Upper lobe of right lung (tissue), 1 donor: ENCODE measurements at regions not wholly inside any gene's neighbourhood (a gene's known extent, or its start where the extent isn't known, plus 50 kb on each side); places are given as distances from the start of the nearest gene placed in this dataset.

ENCODE experiments used
- ATAC-seq: fragments of 200-7000 bp; cut with Tn5 transposase; one replicate; pipeline ENCODE4 v1.9.1; 2020; ENCODE audit warnings: mild to moderate bottlenecking, moderate library complexity
- DNase-seq: peaks from one replicate; pipeline ENCODE4 v3.0.0-alpha.2; 2020
- H3K27ac ChIP-seq: fragments of 200-600 bp; one replicate; pipeline ENCODE4 v1.8.0; 2022
- H3K27me3 ChIP-seq: fragments of 200-600 bp; one replicate; pipeline ENCODE4 v1.8.0; 2022; ENCODE audit warnings: mild to moderate bottlenecking
- H3K36me3 ChIP-seq: fragments of 200-600 bp; one replicate; pipeline ENCODE4 v1.8.0; 2022
- H3K4me1 ChIP-seq: fragments of 200-600 bp; one replicate; pipeline ENCODE4 v1.8.0; 2022
- H3K4me3 ChIP-seq: fragments of 200-600 bp; one replicate; pipeline ENCODE4 v1.8.0; 2022; ENCODE audit warnings: mild to moderate bottlenecking
- H3K9me3 ChIP-seq: fragments of 200-600 bp; one replicate; pipeline ENCODE4 v1.8.0; 2022
- intact Hi-C: fragments of 100-400 bp; cut with DNase I; formaldehyde crosslinking; loops from one replicate; pipeline ENCODE4 v1.11.0; 2022
- TF ChIP-seq, protein P1 (sequence below): fragments of 200-600 bp; IDR thresholded peaks from one replicate; pipeline ENCODE4 v1.8.0; 2022; ENCODE audit warnings: antibody characterized with exemption
- donor health status: DM: no; HTN: yes; CAD: no; lungs with severe emphysema.

DNA sequence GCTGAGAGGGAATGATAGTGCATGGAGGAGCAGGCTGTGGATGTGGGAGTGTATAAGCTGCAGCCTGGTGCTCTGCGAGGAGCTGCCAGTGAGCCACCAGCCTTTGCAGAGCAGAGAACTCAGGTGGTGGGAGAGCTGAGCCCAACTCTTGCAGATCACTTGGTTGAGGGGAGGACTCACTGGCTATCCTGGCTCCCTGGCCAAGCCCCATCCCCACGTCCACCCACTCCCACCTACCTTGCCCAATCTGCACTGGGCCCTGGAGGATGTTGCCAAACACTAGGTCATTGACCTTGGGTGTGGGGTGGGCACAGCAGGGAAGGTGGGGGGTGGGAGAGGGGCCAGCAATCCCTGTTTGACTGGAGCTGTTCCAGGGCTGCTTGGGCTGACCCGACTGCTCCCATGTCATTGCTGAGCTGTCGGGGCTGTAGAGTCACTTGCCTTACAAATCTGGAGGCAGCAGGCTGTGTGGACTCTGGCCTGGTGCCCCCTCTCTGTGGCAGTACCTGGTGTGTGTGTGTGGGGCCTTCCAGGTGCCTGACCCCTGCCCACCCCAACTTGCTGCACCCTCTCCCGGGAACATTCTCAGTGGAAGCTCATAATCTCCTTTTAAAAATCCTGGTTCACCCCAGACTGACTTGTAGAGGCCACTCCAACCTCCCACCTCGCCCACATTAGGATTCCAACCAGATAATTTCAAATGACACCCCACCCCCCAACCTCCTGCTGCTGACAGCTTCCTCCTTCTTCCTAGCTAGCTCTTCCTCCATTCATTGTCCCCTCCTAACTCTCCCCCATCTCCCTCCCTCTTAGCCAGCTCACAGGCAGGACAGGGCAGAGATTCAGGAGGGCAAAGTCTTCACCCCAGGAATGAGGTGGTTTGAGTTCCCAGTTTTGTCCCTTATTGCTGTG lies 162.3 kb downstream of the MRPL14 start:
- TF ChIP-seq, protein P1, sequence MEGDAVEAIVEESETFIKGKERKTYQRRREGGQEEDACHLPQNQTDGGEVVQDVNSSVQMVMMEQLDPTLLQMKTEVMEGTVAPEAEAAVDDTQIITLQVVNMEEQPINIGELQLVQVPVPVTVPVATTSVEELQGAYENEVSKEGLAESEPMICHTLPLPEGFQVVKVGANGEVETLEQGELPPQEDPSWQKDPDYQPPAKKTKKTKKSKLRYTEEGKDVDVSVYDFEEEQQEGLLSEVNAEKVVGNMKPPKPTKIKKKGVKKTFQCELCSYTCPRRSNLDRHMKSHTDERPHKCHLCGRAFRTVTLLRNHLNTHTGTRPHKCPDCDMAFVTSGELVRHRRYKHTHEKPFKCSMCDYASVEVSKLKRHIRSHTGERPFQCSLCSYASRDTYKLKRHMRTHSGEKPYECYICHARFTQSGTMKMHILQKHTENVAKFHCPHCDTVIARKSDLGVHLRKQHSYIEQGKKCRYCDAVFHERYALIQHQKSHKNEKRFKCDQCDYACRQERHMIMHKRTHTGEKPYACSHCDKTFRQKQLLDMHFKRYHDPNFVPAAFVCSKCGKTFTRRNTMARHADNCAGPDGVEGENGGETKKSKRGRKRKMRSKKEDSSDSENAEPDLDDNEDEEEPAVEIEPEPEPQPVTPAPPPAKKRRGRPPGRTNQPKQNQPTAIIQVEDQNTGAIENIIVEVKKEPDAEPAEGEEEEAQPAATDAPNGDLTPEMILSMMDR = no peak
- intact Hi-C loops = no loop called here

DNA sequence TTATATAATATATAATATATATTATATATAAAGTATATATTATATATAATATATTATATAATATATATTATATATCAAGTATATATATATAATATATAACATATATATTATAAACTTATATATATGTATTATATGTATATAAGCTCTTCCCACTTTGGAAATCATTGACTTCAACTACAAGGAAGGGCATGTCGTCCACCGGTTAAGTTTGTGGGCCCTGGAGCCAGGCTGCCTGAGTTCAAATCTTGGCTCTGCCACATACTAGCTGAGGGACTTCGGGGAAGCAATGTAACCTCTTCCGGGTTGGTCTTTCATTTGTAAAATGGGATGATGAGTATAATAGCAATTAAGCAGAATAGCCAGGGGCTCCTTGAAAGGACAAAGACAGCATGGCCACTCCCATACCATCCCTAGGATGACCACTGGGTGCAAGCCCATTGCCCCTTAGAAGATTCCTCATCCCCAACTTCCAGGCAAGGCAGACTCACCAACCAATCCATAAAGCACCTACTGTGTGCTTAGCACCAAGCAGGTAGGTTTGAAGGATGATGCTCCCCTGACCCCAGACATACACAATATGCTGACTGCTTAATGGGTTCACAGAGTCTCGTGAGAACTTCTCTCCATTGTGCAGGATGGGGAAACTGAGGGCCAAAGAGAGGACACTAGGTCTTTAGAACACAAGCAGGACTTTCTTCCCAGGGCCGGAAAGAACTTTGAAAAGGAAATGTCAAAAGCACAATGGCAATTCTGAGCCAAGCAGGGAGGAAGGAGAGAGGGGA lies 163.2 kb downstream of the MRPL14 start:
- TF ChIP-seq, protein P1 = no peak
- H3K27me3 ChIP-seq = no peaks in the 10 kb centered on the region
- ATAC-seq (no peak), DNase-seq (no peak)
- no peaks in the 10 kb centered on the region for H3K9me3 ChIP-seq
- H3K4me3 ChIP-seq = no peak overlapping the region
- H3K27ac ChIP-seq = no peak overlapping the region
- H3K4me1 ChIP-seq = no peaks in the 10 kb centered on the region
- no peaks in the 10 kb centered on the region for H3K36me3 ChIP-seq
- intact Hi-C loops = no loop called here

More for the DNA sequence above, 162.3 kb downstream of the MRPL14 start:
- ATAC-seq (peak; percentile 20), DNase-seq (no peak)
- no peaks in the 10 kb centered on the region for H3K27me3 ChIP-seq
- H3K36me3 ChIP-seq = no peaks in the 10 kb centered on the region
- no peaks in the 10 kb centered on the region for H3K9me3 ChIP-seq
- H3K27ac ChIP-seq = no peak overlapping the region
- H3K4me1 ChIP-seq = no peaks in the 10 kb centered on the region
- H3K4me3 ChIP-seq = no peak overlapping the region

DNA sequence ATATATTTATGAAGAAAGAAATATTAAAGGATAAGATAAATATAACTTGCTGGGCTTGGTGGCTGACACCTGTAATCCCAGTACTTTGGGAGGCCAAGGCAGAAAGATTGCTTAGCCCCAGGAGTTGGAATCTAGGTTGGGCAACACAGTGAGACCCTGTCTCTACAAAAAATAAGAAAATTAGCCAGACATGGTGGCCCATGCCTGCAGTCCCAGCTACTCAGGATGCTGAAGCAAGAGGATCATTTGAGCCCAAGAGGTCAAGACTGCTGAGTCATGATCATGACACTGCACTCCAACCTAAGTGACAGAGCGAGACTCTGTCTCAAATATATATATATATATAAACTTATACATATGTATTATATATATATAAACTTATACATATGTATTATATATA lies 164.0 kb downstream of the MRPL14 start:
- H3K27ac ChIP-seq = no peak overlapping the region
- TF ChIP-seq, protein P1 = no peak
- H3K4me3 ChIP-seq = no peak overlapping the region
- H3K27me3 ChIP-seq = no peaks in the 10 kb centered on the region
- ATAC-seq = no peak
- H3K4me1 ChIP-seq = no peaks in the 10 kb centered on the region
- H3K36me3 ChIP-seq = no peaks in the 10 kb centered on the region
- intact Hi-C loops = no loop called here
- H3K9me3 ChIP-seq = no peaks in the 10 kb centered on the region
- no peak for DNase-seq

DNA sequence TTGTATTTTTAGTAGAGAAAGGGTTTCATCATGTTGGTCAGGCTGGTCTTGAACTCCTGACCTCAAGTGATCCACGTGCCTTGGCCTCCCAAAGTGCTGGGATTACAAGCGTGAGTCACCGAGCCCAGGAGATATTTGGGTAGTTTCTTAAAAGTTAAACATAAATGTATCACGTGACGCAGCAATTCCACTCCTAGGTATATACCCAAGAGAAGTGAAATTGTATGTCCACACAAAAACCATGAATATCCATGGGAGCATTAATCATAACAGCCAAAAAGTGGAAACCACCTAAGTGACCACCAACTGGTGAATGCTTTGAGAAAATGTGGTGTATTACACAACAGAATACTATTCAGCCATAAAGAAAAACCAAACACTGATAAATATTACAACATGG lies 164.8 kb downstream of the MRPL14 start:
- TF ChIP-seq, protein P1 = no peak
- no peak for ATAC-seq
- intact Hi-C loops = no loop called here
- Histone ChIP-seq H3K4me1 (no peaks in the 10 kb centered on the region), H3K27ac (no peak overlapping the region), H3K4me3 (no peak overlapping the region), H3K36me3 (no peaks in the 10 kb centered on the region), H3K27me3 (no peaks in the 10 kb centered on the region), H3K9me3 (no peaks in the 10 kb centered on the region)
- no peak for DNase-seq

DNA sequence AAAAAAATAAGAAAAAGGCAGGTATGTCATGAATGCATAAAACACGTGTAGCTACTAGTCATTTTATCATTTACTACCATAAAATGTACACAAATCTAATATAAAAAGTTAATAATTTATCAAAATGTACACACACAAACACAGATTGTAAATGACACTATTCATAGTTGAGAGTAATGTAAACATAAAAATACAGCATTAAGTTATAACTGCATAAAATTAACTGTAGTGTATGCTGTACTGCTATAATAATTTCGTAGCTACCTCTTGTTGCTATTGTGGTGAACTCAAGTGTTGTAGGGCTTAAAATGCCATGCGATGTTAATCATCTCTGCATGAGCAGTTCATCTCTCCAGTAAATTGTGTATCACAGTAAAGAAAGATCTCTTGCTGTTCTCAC lies 170.0 kb downstream of the MRPL14 start:
- DNase-seq (no peak), ATAC-seq (no peak)
- Histone ChIP-seq H3K27ac (no peak overlapping the region), H3K4me3 (no peak overlapping the region), H3K9me3 (no peaks in the 10 kb centered on the region), H3K27me3 (no peaks in the 10 kb centered on the region), H3K4me1 (no peaks in the 10 kb centered on the region), H3K36me3 (no peaks in the 10 kb centered on the region)
- intact Hi-C loops = no loop called here
- TF ChIP-seq, protein P1 = no peak
